HFF-Myc (cell line): ENCODE measurements at regions not wholly inside any gene's neighbourhood (a gene's known extent, or its start where the extent isn't known, plus 50 kb on each side); places are given as distances from the start of the nearest gene placed in this dataset.
"Not testable (repeated sequence)": the region's sequence is repeated elsewhere in the genome, so short reads cannot be mapped to it uniquely, and the experiment has no call there.

Experiments
- DNase-seq: peaks from one replicate; pipeline ENCODE4 v3.0.0-alpha.2; 2011; ENCODE audit warnings: low read depth; ENCODE audit errors: extremely low read depth
- H3K4me3 ChIP-seq: replicated peaks from 2 replicates; pipeline ENCODE4 v1.5.1; 2011; ENCODE audit warnings: low read depth, mild to moderate bottlenecking, control low read depth, low read length

- H3K4me3 ChIP-seq, DNase-seq: not testable (repeated sequence)
Observed at GRCh38 chr1:83274656-83275055, 724.3 kb downstream of the TTLL7 start.

- not testable (repeated sequence) for H3K4me3 ChIP-seq, DNase-seq
Observed at GRCh38 chr1:83272484-83272883, 726.4 kb downstream of the TTLL7 start.

GRCh38 chr1:83271834-83272233, 727.1 kb downstream of the TTLL7 start:
- DNase-seq = not testable (repeated sequence)

GRCh38 chr1:83270801-83271200, 728.1 kb downstream of the TTLL7 start:
- not testable (repeated sequence) for DNase-seq

More at GRCh38 chr1:83271834-83272233, 727.1 kb downstream of the TTLL7 start:
- H3K4me3 ChIP-seq = not testable (repeated sequence)

GRCh38 chr1:83263808-83264207, 735.1 kb downstream of the TTLL7 start:
- not testable (repeated sequence) for H3K4me3 ChIP-seq, DNase-seq

More at GRCh38 chr1:83270801-83271200, 728.1 kb downstream of the TTLL7 start:
- not testable (repeated sequence) for H3K4me3 ChIP-seq

GRCh38 chr1:83251687-83252086, 747.2 kb downstream of the TTLL7 start:
- DNase-seq, H3K4me3 ChIP-seq: not testable (repeated sequence)

- not testable (repeated sequence) for DNase-seq, H3K4me3 ChIP-seq
Observed at GRCh38 chr1:83246780-83247179, 752.2 kb downstream of the TTLL7 start.

GRCh38 chr1:83244832-83245231, 754.1 kb downstream of the TTLL7 start:
- not testable (repeated sequence) for H3K4me3 ChIP-seq, DNase-seq

- H3K4me3 ChIP-seq, DNase-seq: not testable (repeated sequence)
Observed at GRCh38 chr1:83239568-83239967, 759.4 kb downstream of the TTLL7 start.

- H3K4me3 ChIP-seq, DNase-seq: not testable (repeated sequence)
Observed at GRCh38 chr1:83238654-83239053, 760.3 kb downstream of the TTLL7 start.

- not testable (repeated sequence) for H3K4me3 ChIP-seq, DNase-seq
Observed at GRCh38 chr1:83219788-83220187, 779.1 kb downstream of the TTLL7 start.

- DNase-seq, H3K4me3 ChIP-seq: not testable (repeated sequence)
Observed at GRCh38 chr1:83218036-83218716, 780.8 kb downstream of the TTLL7 start.

GRCh38 chr1:83214317-83214716, 784.6 kb downstream of the TTLL7 start:
- not testable (repeated sequence) for H3K4me3 ChIP-seq, DNase-seq

- not testable (repeated sequence) for H3K4me3 ChIP-seq, DNase-seq
Observed at GRCh38 chr1:83213648-83214047, 785.3 kb downstream of the TTLL7 start.

- not testable (repeated sequence) for DNase-seq, H3K4me3 ChIP-seq
Observed at GRCh38 chr1:83212033-83212432, 786.9 kb downstream of the TTLL7 start.

GRCh38 chr1:83208540-83208939, 790.4 kb downstream of the TTLL7 start:
- DNase-seq, H3K4me3 ChIP-seq: not testable (repeated sequence)

GRCh38 chr1:83194610-83195009, 804.3 kb downstream of the TTLL7 start:
- not testable (repeated sequence) for DNase-seq, H3K4me3 ChIP-seq

- DNase-seq, H3K4me3 ChIP-seq: not testable (repeated sequence)
Observed at GRCh38 chr1:83182033-83182728, 816.8 kb downstream of the TTLL7 start.

GRCh38 chr1:83180621-83181020, 818.3 kb downstream of the TTLL7 start:
- DNase-seq, H3K4me3 ChIP-seq: not testable (repeated sequence)
